ENCODE measurements at regions not wholly inside any gene's neighbourhood (a gene's known extent, or its start where the extent isn't known, plus 50 kb on each side); places are given as distances from the start of the nearest gene placed in this dataset.

DNA sequence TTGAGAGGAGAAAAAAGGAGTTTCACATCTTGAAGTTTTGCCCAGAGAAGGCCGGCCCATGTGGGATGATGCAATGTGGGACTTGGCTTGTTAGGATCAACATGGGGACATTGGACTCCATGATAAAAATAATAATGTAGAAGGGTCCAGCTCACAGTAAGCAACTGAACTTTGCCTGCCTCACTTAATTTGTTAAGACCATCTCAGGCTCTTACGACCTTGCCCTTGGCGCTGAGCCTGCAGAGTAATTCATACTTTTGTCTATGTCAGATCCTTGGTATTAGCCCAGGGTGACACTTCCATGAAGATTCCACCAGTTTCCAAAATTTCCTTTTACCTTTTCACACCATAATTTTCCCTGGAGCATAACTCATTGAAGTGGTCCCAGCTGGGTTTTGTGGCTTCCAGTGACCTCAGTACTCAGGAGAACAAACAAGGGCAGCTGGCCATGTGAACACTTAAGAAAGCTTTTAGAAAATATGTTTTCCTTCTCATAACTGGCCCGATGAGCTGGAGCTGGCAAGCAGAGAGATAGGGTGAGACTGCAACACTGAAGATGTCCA is 315.4 kb upstream of the RASGRP1 start:
- no peaks in the 10 kb centered on the region for H3K4me1 ChIP-seq (ENCODE audit: low read length)
- no peaks in the 10 kb centered on the region for H3K36me3 ChIP-seq (replicated peaks; ENCODE audit: insufficient read depth, low read length)
- no peak overlapping the region for H3K4me3 ChIP-seq (ENCODE audit: low read length)
- no peaks in the 10 kb centered on the region for H4K20me1 ChIP-seq (ENCODE audit: insufficient read depth, low read length)
- no peak overlapping the region for H3K4me2 ChIP-seq (ENCODE audit: low read depth, low read length)
- no peaks in the 10 kb centered on the region for H3K79me2 ChIP-seq (ENCODE audit: low read length)
- no peaks in the 10 kb centered on the region for H3F3A ChIP-seq (ENCODE audit: insufficient read depth, low read length)
- no peak overlapping the region for H3K27ac ChIP-seq (ENCODE audit: low read length)
- H3K27me3 ChIP-seq (replicated peaks; ENCODE audit: insufficient read depth, low read length) = no peaks in the 10 kb centered on the region
- no peak overlapping the region for H2AFZ ChIP-seq (ENCODE audit: low read length)
- no peaks in the 10 kb centered on the region for H3K9me2 ChIP-seq (replicated peaks; ENCODE audit: insufficient read depth, low read length)
- no peaks in the 10 kb centered on the region for H3K9me3 ChIP-seq (replicated peaks; ENCODE audit: insufficient read depth, low read length)
- no peak overlapping the region for H3K9ac ChIP-seq (ENCODE audit: low read length)
- DNase-seq = no peak
- no peak for TF ChIP-seq EZH2 (optimal IDR thresholded peaks at IDR 0.05; ENCODE audit: low read depth, low read length)
- TF ChIP-seq EZH2phosphoT487 (IDR thresholded peaks at IDR 0.05; ENCODE audit: low read length) = no peak
- TF ChIP-seq, protein P1, sequence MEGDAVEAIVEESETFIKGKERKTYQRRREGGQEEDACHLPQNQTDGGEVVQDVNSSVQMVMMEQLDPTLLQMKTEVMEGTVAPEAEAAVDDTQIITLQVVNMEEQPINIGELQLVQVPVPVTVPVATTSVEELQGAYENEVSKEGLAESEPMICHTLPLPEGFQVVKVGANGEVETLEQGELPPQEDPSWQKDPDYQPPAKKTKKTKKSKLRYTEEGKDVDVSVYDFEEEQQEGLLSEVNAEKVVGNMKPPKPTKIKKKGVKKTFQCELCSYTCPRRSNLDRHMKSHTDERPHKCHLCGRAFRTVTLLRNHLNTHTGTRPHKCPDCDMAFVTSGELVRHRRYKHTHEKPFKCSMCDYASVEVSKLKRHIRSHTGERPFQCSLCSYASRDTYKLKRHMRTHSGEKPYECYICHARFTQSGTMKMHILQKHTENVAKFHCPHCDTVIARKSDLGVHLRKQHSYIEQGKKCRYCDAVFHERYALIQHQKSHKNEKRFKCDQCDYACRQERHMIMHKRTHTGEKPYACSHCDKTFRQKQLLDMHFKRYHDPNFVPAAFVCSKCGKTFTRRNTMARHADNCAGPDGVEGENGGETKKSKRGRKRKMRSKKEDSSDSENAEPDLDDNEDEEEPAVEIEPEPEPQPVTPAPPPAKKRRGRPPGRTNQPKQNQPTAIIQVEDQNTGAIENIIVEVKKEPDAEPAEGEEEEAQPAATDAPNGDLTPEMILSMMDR (IDR thresholded peaks at IDR 0.05; ENCODE audit: low read length) = no peak

DNA sequence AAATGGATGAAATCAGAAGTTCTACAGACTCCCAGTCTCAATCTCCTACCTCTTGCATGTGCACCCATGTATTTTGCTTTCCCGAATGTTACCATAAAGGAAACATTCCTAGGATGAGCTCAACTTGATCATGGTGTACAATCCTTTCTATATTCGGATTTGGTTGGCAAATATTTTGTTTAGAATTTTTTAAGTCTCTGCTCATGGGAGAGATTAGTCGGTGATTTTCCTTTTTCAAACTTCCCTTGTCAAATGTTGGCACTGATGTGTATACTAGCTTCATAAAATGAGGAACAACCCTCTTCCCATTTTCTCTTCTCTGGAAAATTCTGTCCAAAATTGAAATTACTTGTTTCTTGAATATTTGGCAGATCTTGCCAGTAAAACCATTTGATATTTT is 317.6 kb upstream of the RASGRP1 start:
- Histone ChIP-seq H3K27ac (ENCODE audit: low read length) (no peak overlapping the region), H3K27me3 (replicated peaks; ENCODE audit: insufficient read depth, low read length) (no peaks in the 10 kb centered on the region), H2AFZ (ENCODE audit: low read length) (no peak overlapping the region), H3K4me2 (ENCODE audit: low read depth, low read length) (no peak overlapping the region), H3K9me3 (replicated peaks; ENCODE audit: insufficient read depth, low read length) (no peaks in the 10 kb centered on the region), H3K79me2 (ENCODE audit: low read length) (no peaks in the 10 kb centered on the region), H3K4me3 (ENCODE audit: low read length) (no peak overlapping the region), H3K9ac (ENCODE audit: low read length) (no peak overlapping the region), H3K36me3 (replicated peaks; ENCODE audit: insufficient read depth, low read length) (no peaks in the 10 kb centered on the region), H3K9me2 (replicated peaks; ENCODE audit: insufficient read depth, low read length) (no peaks in the 10 kb centered on the region), H4K20me1 (ENCODE audit: insufficient read depth, low read length) (no peaks in the 10 kb centered on the region), H3K4me1 (ENCODE audit: low read length) (no peaks in the 10 kb centered on the region), H3F3A (ENCODE audit: insufficient read depth, low read length) (no peaks in the 10 kb centered on the region)
- DNase-seq = no peak
- TF ChIP-seq, protein P1 (IDR thresholded peaks at IDR 0.05; ENCODE audit: low read length) = no peak
- TF ChIP-seq EZH2phosphoT487 (IDR thresholded peaks at IDR 0.05; ENCODE audit: low read length) = no peak
- no peak for TF ChIP-seq EZH2 (optimal IDR thresholded peaks at IDR 0.05; ENCODE audit: low read depth, low read length)

DNA sequence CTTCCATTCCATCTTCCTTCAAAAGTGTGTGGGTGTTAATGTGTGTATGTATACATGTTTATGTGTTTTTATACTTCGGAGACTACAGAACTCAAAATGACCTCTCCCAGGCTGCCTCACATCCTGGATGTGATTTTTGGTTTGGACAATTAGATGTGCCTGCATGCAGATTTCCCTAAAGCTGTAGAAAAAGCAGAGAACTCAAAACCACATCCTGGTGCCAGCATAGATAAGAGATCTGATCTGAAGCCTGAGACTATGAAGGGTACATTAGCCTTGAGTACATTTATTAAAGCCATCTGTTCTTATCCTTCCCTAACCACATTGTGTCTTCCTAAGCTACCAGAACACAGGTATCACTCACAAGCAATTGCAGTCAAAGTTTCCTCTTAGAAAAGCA is 319.4 kb upstream of the RASGRP1 start:
- H3K27me3 ChIP-seq (replicated peaks; ENCODE audit: insufficient read depth, low read length) = no peaks in the 10 kb centered on the region
- no peaks in the 10 kb centered on the region for H3K9me2 ChIP-seq (replicated peaks; ENCODE audit: insufficient read depth, low read length)
- H4K20me1 ChIP-seq (ENCODE audit: insufficient read depth, low read length) = no peaks in the 10 kb centered on the region
- no peak overlapping the region for H3K4me2 ChIP-seq (ENCODE audit: low read depth, low read length)
- H3F3A ChIP-seq (ENCODE audit: insufficient read depth, low read length) = no peaks in the 10 kb centered on the region
- no peak for DNase-seq
- no peak overlapping the region for H3K4me3 ChIP-seq (ENCODE audit: low read length)
- H3K4me1 ChIP-seq (ENCODE audit: low read length) = no peaks in the 10 kb centered on the region
- H3K27ac ChIP-seq (ENCODE audit: low read length) = no peak overlapping the region
- no peaks in the 10 kb centered on the region for H3K79me2 ChIP-seq (ENCODE audit: low read length)
- no peak overlapping the region for H3K9ac ChIP-seq (ENCODE audit: low read length)
- no peaks in the 10 kb centered on the region for H3K36me3 ChIP-seq (replicated peaks; ENCODE audit: insufficient read depth, low read length)
- TF ChIP-seq EZH2 (optimal IDR thresholded peaks at IDR 0.05; ENCODE audit: low read depth, low read length) (no peak), EZH2phosphoT487 (IDR thresholded peaks at IDR 0.05; ENCODE audit: low read length) (no peak)
- TF ChIP-seq, protein P1 (IDR thresholded peaks at IDR 0.05; ENCODE audit: low read length) = no peak
- no peak overlapping the region for H2AFZ ChIP-seq (ENCODE audit: low read length)
- H3K9me3 ChIP-seq (replicated peaks; ENCODE audit: insufficient read depth, low read length) = no peaks in the 10 kb centered on the region

Data from MM.1S (cell line).